ENCODE measurements at regions not wholly inside any gene's neighbourhood (a gene's known extent, or its start where the extent isn't known, plus 50 kb on each side); places are given as distances from the start of the nearest gene placed in this dataset.

DNA sequence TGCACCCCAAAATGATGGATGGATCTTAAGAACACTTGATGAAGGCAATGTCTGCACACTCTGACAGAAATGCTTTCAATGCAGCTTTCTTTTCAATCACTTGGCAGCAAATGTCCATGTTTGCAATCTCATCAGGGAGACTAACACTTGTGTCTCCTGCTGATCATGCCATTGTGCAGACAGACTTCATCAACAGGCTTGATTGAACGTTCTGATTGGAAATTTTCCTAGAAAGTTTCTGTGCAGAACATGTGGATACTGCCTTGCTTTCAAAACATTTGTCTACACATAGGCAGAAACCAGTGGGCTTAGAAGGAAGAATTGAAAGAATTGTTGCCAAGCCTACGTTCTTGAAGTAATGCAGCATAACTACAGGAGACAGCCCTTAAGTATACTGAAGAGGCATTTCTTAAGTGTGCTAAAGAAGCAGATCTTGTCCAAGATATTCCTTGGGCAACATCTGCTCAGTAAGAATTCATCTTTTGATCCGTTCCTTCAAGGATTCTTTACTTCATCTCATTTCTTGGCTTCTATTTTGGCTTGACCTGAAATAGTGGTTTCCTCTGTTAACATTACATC, 120.4 kb upstream of the PLCB4 start:
- Histone ChIP-seq H3K36me3 (ENCODE audit: control insufficient read depth, insufficient read depth, low read length) (no peaks in the 10 kb centered on the region), H3K4me3 (ENCODE audit: low read depth, low read length) (no peak overlapping the region), H3K27me3 (ENCODE audit: control insufficient read depth, insufficient read depth, low read length) (no peaks in the 10 kb centered on the region)
- no peak for DNase-seq (ENCODE audit: low read depth)
- no peak for FAIRE-seq
- TF ChIP-seq, protein P1, sequence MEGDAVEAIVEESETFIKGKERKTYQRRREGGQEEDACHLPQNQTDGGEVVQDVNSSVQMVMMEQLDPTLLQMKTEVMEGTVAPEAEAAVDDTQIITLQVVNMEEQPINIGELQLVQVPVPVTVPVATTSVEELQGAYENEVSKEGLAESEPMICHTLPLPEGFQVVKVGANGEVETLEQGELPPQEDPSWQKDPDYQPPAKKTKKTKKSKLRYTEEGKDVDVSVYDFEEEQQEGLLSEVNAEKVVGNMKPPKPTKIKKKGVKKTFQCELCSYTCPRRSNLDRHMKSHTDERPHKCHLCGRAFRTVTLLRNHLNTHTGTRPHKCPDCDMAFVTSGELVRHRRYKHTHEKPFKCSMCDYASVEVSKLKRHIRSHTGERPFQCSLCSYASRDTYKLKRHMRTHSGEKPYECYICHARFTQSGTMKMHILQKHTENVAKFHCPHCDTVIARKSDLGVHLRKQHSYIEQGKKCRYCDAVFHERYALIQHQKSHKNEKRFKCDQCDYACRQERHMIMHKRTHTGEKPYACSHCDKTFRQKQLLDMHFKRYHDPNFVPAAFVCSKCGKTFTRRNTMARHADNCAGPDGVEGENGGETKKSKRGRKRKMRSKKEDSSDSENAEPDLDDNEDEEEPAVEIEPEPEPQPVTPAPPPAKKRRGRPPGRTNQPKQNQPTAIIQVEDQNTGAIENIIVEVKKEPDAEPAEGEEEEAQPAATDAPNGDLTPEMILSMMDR (IDR thresholded peaks at IDR 0.05; ENCODE audit: insufficient read depth, low read length, severe bottlenecking) = no peak

DNA sequence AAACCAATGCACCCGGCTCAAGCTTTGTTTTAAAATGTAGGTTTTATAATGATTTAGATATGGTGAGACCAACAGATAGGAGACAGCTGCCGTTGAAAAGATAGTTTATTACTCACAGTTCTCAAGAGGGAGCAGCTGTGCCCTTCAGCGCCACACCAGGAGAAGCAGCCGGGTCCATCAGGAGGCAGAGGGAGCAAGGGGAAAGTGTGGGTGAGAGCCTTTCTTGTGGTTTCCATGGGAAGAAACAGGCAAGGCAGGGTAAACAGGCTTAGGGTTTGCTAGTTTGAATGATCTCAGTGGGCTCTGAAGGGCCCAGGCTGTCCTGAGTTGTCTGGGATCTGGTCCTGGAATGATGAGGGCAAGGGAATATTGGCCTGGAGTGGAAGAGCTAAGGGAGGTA, 117.7 kb upstream of the PLCB4 start:
- FAIRE-seq (no peak), DNase-seq (ENCODE audit: low read depth) (no peak)
- no peak overlapping the region for H3K4me3 ChIP-seq (ENCODE audit: low read depth, low read length)
- no peaks in the 10 kb centered on the region for H3K36me3 ChIP-seq (ENCODE audit: control insufficient read depth, insufficient read depth, low read length)
- TF ChIP-seq, protein P1 (IDR thresholded peaks at IDR 0.05; ENCODE audit: insufficient read depth, low read length, severe bottlenecking) = no peak
- H3K27me3 ChIP-seq (ENCODE audit: control insufficient read depth, insufficient read depth, low read length) = no peaks in the 10 kb centered on the region

DNA sequence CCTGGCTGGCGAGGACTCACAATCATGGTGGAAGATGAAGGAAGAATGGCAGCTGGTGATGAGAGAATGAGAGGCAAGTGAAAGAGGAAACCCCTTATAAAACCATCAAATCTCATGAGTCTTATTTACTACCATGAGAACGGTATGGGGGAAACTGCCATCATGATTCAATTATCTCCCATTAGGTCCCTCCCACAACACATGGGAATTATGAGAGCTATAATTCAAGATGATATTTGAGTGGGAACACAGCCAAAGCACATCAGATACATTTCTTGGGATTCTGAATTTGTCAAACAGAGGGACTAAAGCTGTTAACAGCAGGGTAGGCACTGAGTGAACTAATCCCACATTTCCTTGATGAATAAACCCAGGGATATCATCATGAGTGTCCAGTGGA, 116.2 kb upstream of the PLCB4 start:
- Histone ChIP-seq H3K27me3 (ENCODE audit: control insufficient read depth, insufficient read depth, low read length) (no peaks in the 10 kb centered on the region), H3K4me3 (ENCODE audit: low read depth, low read length) (no peak overlapping the region), H3K36me3 (ENCODE audit: control insufficient read depth, insufficient read depth, low read length) (no peaks in the 10 kb centered on the region)
- TF ChIP-seq, protein P1 (IDR thresholded peaks at IDR 0.05; ENCODE audit: insufficient read depth, low read length, severe bottlenecking) = no peak
- no peak for DNase-seq (ENCODE audit: low read depth)
- FAIRE-seq = no peak

DNA sequence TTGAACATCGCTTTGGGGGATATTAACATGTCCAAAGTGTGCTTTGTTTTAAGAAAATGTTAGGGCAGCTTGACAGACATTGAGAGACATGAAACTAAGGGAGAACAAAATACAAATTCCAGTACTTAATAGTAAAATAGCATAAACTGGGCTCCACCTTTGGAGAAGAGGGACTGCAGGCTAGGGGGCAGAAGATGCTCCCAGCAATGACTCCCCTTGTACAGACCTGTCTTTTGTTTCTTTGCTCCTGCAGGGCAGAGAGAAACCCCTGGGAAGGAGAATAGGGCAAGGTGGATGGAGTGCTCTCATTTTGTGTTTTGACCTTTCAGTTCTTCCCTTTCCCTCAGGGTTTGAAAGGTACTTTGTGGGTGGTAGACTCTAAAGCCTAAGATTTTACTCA, 115.6 kb upstream of the PLCB4 start:
- DNase-seq (ENCODE audit: low read depth) (no peak), FAIRE-seq (no peak)
- TF ChIP-seq, protein P1 (IDR thresholded peaks at IDR 0.05; ENCODE audit: insufficient read depth, low read length, severe bottlenecking) = no peak
- Histone ChIP-seq H3K27me3 (ENCODE audit: control insufficient read depth, insufficient read depth, low read length) (no peaks in the 10 kb centered on the region), H3K4me3 (ENCODE audit: low read depth, low read length) (no peak overlapping the region), H3K36me3 (ENCODE audit: control insufficient read depth, insufficient read depth, low read length) (no peaks in the 10 kb centered on the region)

DNA sequence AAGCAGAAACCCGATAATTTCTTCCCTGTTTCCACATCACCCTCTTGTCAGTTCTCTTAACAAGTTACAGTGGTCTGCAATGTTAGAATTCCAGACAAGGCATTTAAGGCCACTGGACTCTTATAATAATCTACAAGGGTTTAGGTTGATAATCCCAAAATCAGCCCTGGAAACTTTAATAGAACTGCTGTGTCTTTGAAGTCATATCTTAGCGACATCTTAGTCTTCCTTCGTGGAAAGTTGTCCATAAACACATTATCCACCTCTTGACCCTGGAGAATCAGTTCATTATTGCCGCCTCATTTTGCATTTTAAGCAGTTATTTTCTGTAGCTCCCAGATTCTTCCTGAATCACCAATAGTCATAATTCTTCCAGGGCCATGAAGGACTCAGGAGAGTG, 108.6 kb upstream of the PLCB4 start:
- H3K4me3 ChIP-seq (ENCODE audit: low read depth, low read length) = no peak overlapping the region
- FAIRE-seq (no peak), DNase-seq (ENCODE audit: low read depth) (no peak)
- H3K36me3 ChIP-seq (ENCODE audit: control insufficient read depth, insufficient read depth, low read length) = no peaks in the 10 kb centered on the region
- TF ChIP-seq, protein P1 (IDR thresholded peaks at IDR 0.05; ENCODE audit: insufficient read depth, low read length, severe bottlenecking) = no peak
- H3K27me3 ChIP-seq (ENCODE audit: control insufficient read depth, insufficient read depth, low read length) = no peaks in the 10 kb centered on the region

DNA sequence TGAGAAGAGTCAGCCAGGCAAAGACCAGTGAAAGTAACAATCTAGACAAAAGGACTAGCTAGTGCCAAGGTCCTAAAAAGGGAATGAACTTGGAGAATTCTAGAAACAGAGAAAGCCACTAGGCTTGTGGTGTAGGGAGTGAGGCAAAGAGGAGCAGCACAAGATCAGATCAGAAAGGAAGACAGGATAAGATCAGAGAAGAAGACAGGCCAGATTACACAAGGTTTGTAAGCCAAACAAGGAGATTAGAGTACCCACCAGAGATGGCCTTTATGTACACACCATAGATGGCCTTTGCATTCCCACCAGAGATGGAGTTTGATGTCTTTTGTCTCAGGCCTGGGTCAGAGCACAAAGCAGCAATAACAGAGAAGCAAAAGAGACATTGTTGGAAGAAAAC, 105.6 kb upstream of the PLCB4 start:
- H3K27me3 ChIP-seq (ENCODE audit: control insufficient read depth, insufficient read depth, low read length) = no peaks in the 10 kb centered on the region
- H3K36me3 ChIP-seq (ENCODE audit: control insufficient read depth, insufficient read depth, low read length) = no peaks in the 10 kb centered on the region
- FAIRE-seq (no peak), DNase-seq (ENCODE audit: low read depth) (no peak)
- TF ChIP-seq, protein P1 (IDR thresholded peaks at IDR 0.05; ENCODE audit: insufficient read depth, low read length, severe bottlenecking) = no peak
- H3K4me3 ChIP-seq (ENCODE audit: low read depth, low read length) = no peak overlapping the region

All from bronchial epithelial cell (primary cell).